Tibial nerve (tissue), 4 donors: ENCODE measurements at regions not wholly inside any gene's neighbourhood (a gene's known extent, or its start where the extent isn't known, plus 50 kb on each side); places are given as distances from the start of the nearest gene placed in this dataset.

Experiments used
- EP300 ChIP-seq, 2 donors: sonication (generic); formaldehyde crosslinking; IDR thresholded peaks; one replicate each; pipeline ENCODE4 v1.6.1; 2017; ENCODE audit warnings: antibody characterized with exemption in 2 of 2, mild to moderate bottlenecking in 1 of 2
- TF ChIP-seq, protein P1 (sequence below), 5 experiments: fragments of 200-600 bp in 3 of 5; fragments of 450-650 bp in 2 of 5; sonication (generic) in 3 of 5; IDR thresholded peaks; one replicate each; pipeline ENCODE4 v1.5.1; 2016 to 2019; ENCODE audit warnings: antibody characterized with exemption in 5 of 5, mild to moderate bottlenecking in 3 of 5, moderate library complexity in 2 of 5

DNA sequence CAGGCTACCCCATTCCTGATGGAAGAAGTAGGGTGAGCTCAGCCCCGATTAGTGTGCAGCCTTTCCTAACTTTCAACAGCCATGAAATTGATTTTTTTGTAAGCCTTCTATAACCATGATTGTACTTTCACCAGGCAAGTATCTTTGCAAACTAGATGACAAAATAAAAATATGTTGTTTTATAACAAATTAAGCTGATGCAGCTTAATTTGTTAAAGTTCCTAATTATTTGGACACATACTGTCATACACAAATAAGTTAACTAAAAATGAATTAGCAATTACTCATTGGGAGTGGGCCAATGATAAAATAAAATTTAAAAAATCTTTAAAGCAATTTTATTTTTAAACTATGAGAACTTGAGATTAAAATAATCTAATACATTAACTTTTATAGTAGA, 113.1 kb upstream of the FANCL start:
- TF ChIP-seq, protein P1, sequence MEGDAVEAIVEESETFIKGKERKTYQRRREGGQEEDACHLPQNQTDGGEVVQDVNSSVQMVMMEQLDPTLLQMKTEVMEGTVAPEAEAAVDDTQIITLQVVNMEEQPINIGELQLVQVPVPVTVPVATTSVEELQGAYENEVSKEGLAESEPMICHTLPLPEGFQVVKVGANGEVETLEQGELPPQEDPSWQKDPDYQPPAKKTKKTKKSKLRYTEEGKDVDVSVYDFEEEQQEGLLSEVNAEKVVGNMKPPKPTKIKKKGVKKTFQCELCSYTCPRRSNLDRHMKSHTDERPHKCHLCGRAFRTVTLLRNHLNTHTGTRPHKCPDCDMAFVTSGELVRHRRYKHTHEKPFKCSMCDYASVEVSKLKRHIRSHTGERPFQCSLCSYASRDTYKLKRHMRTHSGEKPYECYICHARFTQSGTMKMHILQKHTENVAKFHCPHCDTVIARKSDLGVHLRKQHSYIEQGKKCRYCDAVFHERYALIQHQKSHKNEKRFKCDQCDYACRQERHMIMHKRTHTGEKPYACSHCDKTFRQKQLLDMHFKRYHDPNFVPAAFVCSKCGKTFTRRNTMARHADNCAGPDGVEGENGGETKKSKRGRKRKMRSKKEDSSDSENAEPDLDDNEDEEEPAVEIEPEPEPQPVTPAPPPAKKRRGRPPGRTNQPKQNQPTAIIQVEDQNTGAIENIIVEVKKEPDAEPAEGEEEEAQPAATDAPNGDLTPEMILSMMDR (IDR thresholded peaks at IDR 0.05), result no peak
- no peak for TF ChIP-seq EP300 (IDR thresholded peaks at IDR 0.05)
